Natural killer cell (primary cell): ENCODE measurements at regions not wholly inside any gene's neighbourhood (a gene's known extent, or its start where the extent isn't known, plus 50 kb on each side); places are given as distances from the start of the nearest gene placed in this dataset.

Source experiments
- ATAC-seq, 3 donors: fragments of 150-1000 bp in 2 of 3; fragments of 200-7000 bp in 1 of 3; cut with Tn5 transposase; 1 replicate in 1 of 3; 2 replicates in 2 of 3; pipeline ENCODE4 v1.10.0; 2021; ENCODE audit warnings: mild to moderate bottlenecking in 2 of 3, moderate library complexity in 2 of 3
- DNase-seq, 2 donors: peaks; one replicate each; pipeline versions ENCODE4 v3.0.0 to v3.0.0-alpha.2; 2013 to 2021; ENCODE audit warnings: mixed read lengths in 1 of 2
- H3K27ac ChIP-seq: one replicate; pipeline ENCODE4 v1.5.1; 2013; ENCODE audit warnings: mild to moderate bottlenecking, low read length
- H3K27me3 ChIP-seq: one replicate; pipeline ENCODE4 v1.6.1; 2013; ENCODE audit warnings: low read length; ENCODE audit not compliant: control insufficient read depth, insufficient read depth
- H3K36me3 ChIP-seq: one replicate; pipeline ENCODE4 v1.6.1; 2013; ENCODE audit warnings: low read length; ENCODE audit not compliant: control insufficient read depth, insufficient read depth
- H3K4me1 ChIP-seq: one replicate; pipeline ENCODE4 v1.6.1; 2013; ENCODE audit warnings: low read length; ENCODE audit not compliant: control insufficient read depth, insufficient read depth
- H3K4me3 ChIP-seq: one replicate; pipeline ENCODE4 v1.5.1; 2013; ENCODE audit warnings: low read length
- H3K9me3 ChIP-seq: one replicate; pipeline ENCODE4 v1.6.1; 2013; ENCODE audit warnings: low read length; ENCODE audit not compliant: control insufficient read depth, insufficient read depth
- H3K27ac Mint-ChIP-seq, 2 donors: one replicate each; pipeline ENCODE4 v1.8.0; 2022; ENCODE audit warnings: mild to moderate bottlenecking in 2 of 2, mixed read lengths in 2 of 2, moderate library complexity in 1 of 2
- H3K27me3 Mint-ChIP-seq, 2 donors: one replicate each; pipeline ENCODE4 v1.8.0; 2022; ENCODE audit warnings: low read depth in 2 of 2, mixed read lengths in 2 of 2
- H3K36me3 Mint-ChIP-seq: one replicate; pipeline ENCODE4 v1.8.0; 2022; ENCODE audit warnings: mixed read lengths
- H3K4me1 Mint-ChIP-seq, 2 donors: one replicate each; pipeline ENCODE4 v1.8.0; 2022; ENCODE audit warnings: mixed read lengths in 2 of 2
- H3K4me3 Mint-ChIP-seq: one replicate; pipeline ENCODE4 v1.8.0; 2022; ENCODE audit warnings: mild to moderate bottlenecking, moderate library complexity, mixed read lengths
- H3K9me3 Mint-ChIP-seq, 2 donors: one replicate each; pipeline ENCODE4 v1.8.0; 2022; ENCODE audit warnings: mixed read lengths in 2 of 2
- CTCF ChIP-seq: fragments of 200-600 bp; IDR thresholded peaks from one replicate; pipeline ENCODE4 v1.8.0; 2022; ENCODE audit warnings: antibody characterized with exemption
- WGBS: methylation state at CpG from one replicate; pipeline ENCODE4 v1.1.7; 2013; ENCODE audit warnings: missing lambda C conversion rate; ENCODE audit not compliant: insufficient coverage; 5-methylcytosine and 5-hydroxymethylcytosine counted together
- intact Hi-C: fragments of 100-400 bp; cut with micrococcal nuclease; formaldehyde crosslinking; loops from one replicate; pipeline ENCODE4 v1.14.2; 2022

- no peaks in the 10 kb centered on the region for H3K4me1 Mint-ChIP-seq
- Histone ChIP-seq H3K9me3 (no peaks in the 10 kb centered on the region), H3K27me3 (no peaks in the 10 kb centered on the region), H3K36me3 (no peaks in the 10 kb centered on the region), H3K27ac (no peak overlapping the region), H3K4me3 (no peak overlapping the region), H3K4me1 (no peaks in the 10 kb centered on the region)
- H3K27me3 Mint-ChIP-seq: peaks cover 0 to 5% of the 10 kb centered on the region in 2 donors
- no peak for ATAC-seq
- peaks cover 0 to 4% of the 10 kb centered on the region in 2 donors for H3K9me3 Mint-ChIP-seq
- H3K4me3 Mint-ChIP-seq: no peak overlapping the region
- no peak overlapping the region for H3K27ac Mint-ChIP-seq
- no peaks in the 10 kb centered on the region for H3K36me3 Mint-ChIP-seq
- no peak for DNase-seq
- WGBS: 85% methylated on average over 6 of the region's 6 CpGs
- intact Hi-C loops: no loop called here
- no peak for TF ChIP-seq CTCF
Measured at GRCh38 chr9:14487547-14488185, 173.7 kb upstream of the NFIB start.

- no peak for DNase-seq
- Histone ChIP-seq H3K36me3 (no peaks in the 10 kb centered on the region), H3K4me1 (no peaks in the 10 kb centered on the region), H3K27ac (no peak overlapping the region), H3K4me3 (no peak overlapping the region), H3K27me3 (no peaks in the 10 kb centered on the region), H3K9me3 (no peaks in the 10 kb centered on the region)
- no peak for TF ChIP-seq CTCF
- no peaks in the 10 kb centered on the region for H3K4me1 Mint-ChIP-seq
- WGBS: 76% methylated on average over 5 of the region's 5 CpGs
- ATAC-seq: no peak
- no peak overlapping the region for H3K27ac Mint-ChIP-seq
- no peak overlapping the region for H3K4me3 Mint-ChIP-seq
- peaks cover 0 to 8% of the 10 kb centered on the region in 2 donors for H3K27me3 Mint-ChIP-seq
- no peaks in the 10 kb centered on the region for H3K36me3 Mint-ChIP-seq
- peaks cover 0 to 4% of the 10 kb centered on the region in 2 donors for H3K9me3 Mint-ChIP-seq
- intact Hi-C loops: no loop called here
Measured at GRCh38 chr9:14485366-14485765, 171.4 kb upstream of the NFIB start.

- H3K4me1 ChIP-seq: no peaks in the 10 kb centered on the region
- DNase-seq (no peak), ATAC-seq (no peak)
- 70% methylated on average over 2 of the region's 3 CpGs for WGBS
- no peak overlapping the region for H3K27ac ChIP-seq
- Mint-ChIP-seq H3K4me1 (no peaks in the 10 kb centered on the region), H3K27ac (no peak overlapping the region), H3K4me3 (no peak overlapping the region), H3K27me3 (peaks cover 0 to 8% of the 10 kb centered on the region in 2 donors), H3K36me3 (no peaks in the 10 kb centered on the region), H3K9me3 (peaks cover 0 to 6% of the 10 kb centered on the region in 2 donors)
- TF ChIP-seq CTCF: no peak
- H3K36me3 ChIP-seq: no peaks in the 10 kb centered on the region
- no peaks in the 10 kb centered on the region for H3K9me3 ChIP-seq
- intact Hi-C loops: no loop called here
- H3K4me3 ChIP-seq: no peak overlapping the region
- H3K27me3 ChIP-seq: no peaks in the 10 kb centered on the region
Measured at GRCh38 chr9:14482856-14483255, 168.9 kb upstream of the NFIB start.

GRCh38 chr9:14480526-14480925, 166.6 kb upstream of the NFIB start:
- Mint-ChIP-seq H3K27me3 (peaks cover 0 to 3% of the 10 kb centered on the region in 2 donors), H3K9me3 (peaks cover 0 to 3% of the 10 kb centered on the region in 2 donors), H3K4me1 (no peaks in the 10 kb centered on the region), H3K4me3 (no peak overlapping the region), H3K36me3 (no peaks in the 10 kb centered on the region), H3K27ac (no peak overlapping the region)
- no peak for ATAC-seq
- intact Hi-C loops: no loop called here
- H3K27ac ChIP-seq: no peak overlapping the region
- 77% methylated on average over 3 of the region's 3 CpGs for WGBS
- no peak for TF ChIP-seq CTCF
- H3K9me3 ChIP-seq: no peaks in the 10 kb centered on the region
- H3K36me3 ChIP-seq: no peaks in the 10 kb centered on the region
- DNase-seq: no peak
- H3K27me3 ChIP-seq: no peaks in the 10 kb centered on the region
- no peaks in the 10 kb centered on the region for H3K4me1 ChIP-seq
- no peak overlapping the region for H3K4me3 ChIP-seq
